GM19025 (cell line): ENCODE measurements at regions not wholly inside any gene's neighbourhood (a gene's known extent, or its start where the extent isn't known, plus 50 kb on each side); places are given as distances from the start of the nearest gene placed in this dataset.
"Not testable (repeated sequence)": the region's sequence is repeated elsewhere in the genome, so short reads cannot be mapped to it uniquely, and the experiment has no call there.

ENCODE experiments used
- ATAC-seq: cut with Tn5 transposase; IDR thresholded peaks from one replicate; pipeline ENCODE4 v1.9.1; 2021; ENCODE audit warnings: mild to moderate bottlenecking, low read depth, moderate library complexity; ENCODE audit not compliant: unreplicated experiment

DNA sequence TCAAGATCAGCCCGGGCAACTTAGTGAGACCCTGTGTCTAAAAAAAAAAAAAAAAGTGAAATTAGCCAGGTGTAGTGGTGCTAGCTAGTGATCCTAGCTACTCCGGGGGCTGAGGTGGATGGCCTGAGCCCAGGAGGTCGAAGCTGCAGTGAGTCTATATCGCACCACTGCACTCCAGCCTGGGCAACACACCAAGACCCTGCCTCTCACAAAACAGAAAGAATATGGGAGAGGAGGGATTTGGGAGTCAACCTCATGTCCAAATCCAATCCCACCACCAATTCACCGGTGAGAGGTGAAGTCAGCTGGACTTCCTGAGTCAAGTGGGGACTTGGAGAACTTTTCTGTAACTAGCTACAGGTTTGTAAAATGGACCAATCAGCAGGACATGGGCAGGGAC is 80.5 kb upstream of the MFGE8 start:
- no peak for ATAC-seq

DNA sequence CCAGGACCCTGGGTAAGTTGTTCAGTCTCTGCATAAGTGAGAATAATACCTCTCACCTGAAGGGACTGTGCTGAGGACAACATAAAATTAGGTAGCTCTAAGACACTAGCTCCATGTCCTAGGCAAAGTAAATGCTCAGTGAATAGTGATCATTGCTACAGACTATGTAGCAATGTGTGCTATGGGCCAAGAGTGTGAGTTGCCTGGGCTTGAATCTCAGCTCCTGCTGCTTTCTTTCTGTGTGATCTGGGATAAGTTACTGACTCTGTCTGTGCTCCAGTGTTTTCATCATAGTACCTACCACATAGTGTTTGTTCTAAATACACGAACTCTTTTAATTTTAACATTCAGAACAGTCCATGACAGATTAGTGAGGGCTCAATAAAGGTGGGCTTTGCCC is 81.1 kb upstream of the MFGE8 start:
- no peak for ATAC-seq

DNA sequence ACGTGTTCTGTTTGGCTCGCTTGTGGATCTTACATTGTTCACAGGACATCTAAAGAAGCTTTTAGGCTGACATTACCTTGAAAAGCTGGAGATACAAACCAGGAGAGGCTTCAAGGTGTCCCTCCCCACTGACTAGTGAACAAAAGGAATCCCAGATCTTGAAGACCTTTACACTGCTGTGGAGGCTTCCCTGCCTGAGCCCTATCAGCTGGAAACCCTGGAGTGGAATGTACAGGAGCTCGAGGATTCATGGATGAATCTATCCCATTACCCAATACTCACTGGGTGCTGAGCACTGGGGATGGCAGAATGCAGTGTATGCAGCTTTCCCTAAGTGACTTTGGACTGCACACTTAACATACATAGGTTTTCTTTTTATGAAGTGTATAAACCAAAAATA is 82.3 kb upstream of the MFGE8 start:
- ATAC-seq, result no peak

GRCh38 chr15:88997531-88997930 is 84.4 kb upstream of the MFGE8 start:
- ATAC-seq, result no peak

DNA sequence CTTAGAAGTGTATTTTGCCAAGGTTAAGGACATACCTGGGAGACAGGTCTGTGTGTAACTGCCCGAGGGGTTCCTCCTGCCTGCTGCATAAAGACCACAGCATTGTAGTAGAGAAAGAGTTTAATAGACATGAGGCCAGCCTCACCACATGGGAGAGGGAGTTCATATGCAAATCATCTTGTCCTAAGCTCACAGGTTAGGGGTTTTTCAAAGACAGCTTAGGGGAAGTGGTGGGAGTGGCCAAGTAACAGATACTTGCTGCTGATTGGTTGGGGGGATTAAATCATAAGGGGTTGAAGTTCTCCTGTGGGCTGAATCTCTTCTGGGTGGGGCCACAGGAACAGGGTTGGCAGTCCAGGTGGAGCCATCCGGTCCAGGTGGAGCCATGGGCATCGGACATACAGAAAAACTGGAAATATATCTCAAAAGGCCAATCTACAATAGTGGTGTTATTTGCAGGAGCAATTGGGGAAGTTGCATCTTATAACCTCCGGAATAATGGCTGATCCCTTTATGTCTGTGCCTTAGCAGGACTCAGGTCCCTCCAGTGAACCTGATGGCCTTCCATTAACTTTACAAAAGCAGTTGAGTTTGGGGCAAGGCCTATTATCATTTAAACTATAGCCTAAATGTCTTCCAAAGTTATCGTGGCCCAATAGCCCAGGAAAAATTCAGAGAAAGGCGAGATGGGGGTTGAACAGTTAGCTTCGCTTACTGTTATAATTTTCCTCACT is 86.0 kb upstream of the MFGE8 start:
- ATAC-seq, result no peak

GRCh38 chr15:89001708-89002275 is 86.5 kb upstream of the ABHD2 start:
- ATAC-seq, result not testable (repeated sequence)

DNA sequence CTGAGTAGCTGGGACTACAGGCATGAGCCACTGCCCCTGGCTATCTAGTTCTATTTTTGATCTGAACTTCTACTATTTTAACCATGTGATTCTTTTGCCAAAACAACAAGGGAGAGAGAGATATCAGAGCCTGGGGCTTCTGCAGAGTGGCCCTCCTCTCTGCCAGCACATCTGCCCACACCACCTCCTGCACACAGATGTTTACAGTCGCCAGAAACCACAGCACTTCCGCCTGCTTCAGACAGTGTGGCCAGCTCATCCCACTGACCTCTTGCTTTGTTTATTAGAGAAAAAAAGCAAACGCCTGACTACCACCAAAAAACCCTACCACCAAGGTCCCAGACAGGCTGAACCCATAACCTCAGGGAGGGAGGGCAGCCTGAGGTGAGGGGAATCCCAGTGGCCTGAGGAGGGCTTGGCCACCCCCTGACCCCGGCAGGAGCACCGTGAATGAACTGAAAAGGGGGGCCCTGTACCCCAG is 85.9 kb upstream of the ABHD2 start:
- peak; percentile 94 for ATAC-seq

GRCh38 chr15:89002830-89003229 is 85.4 kb upstream of the ABHD2 start:
- no peak for ATAC-seq

GRCh38 chr15:89003865-89004725 is 84.2 kb upstream of the ABHD2 start:
- no peak for ATAC-seq

DNA sequence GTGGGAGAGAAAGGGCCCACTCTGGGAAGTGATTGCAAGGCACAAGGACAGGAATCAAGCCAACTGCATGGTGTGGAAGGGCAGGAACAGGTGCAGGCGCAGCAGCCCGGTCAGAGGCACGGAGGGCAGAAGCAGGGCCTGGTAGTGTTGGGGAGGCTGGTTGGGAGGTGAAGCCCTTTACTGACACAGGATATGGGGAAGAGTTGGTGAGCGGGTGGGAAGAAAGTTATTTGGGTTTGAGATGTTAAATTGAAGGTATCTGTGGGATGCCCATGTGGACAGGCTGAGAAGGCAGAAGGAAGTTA is 83.6 kb upstream of the ABHD2 start:
- ATAC-seq, result no peak

GRCh38 chr15:89007527-89007926 is 80.7 kb upstream of the ABHD2 start:
- not testable (repeated sequence) for ATAC-seq

- ATAC-seq, result no peak
Measured at GRCh38 chr15:89007989-89008388, 80.3 kb upstream of the ABHD2 start.

DNA sequence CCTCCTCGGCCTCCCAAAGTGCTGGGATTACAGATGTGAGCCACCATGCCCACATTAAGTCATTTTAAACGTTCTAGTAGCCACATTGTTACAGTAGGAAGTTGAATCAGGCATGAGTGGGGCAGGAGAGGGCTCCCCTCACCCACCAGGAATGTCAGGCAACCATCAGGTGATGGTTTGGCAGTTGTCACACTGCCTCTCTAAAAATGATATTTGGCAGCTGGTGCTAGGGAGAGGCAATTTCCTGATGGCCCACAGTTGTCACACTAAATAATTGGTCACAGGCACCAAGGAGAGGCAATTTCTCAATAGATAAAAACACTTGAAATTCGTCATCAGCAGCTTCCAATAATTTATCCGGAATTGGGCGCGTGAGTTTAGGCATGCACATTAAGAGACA is 79.2 kb upstream of the ABHD2 start:
- ATAC-seq, result no peak

DNA sequence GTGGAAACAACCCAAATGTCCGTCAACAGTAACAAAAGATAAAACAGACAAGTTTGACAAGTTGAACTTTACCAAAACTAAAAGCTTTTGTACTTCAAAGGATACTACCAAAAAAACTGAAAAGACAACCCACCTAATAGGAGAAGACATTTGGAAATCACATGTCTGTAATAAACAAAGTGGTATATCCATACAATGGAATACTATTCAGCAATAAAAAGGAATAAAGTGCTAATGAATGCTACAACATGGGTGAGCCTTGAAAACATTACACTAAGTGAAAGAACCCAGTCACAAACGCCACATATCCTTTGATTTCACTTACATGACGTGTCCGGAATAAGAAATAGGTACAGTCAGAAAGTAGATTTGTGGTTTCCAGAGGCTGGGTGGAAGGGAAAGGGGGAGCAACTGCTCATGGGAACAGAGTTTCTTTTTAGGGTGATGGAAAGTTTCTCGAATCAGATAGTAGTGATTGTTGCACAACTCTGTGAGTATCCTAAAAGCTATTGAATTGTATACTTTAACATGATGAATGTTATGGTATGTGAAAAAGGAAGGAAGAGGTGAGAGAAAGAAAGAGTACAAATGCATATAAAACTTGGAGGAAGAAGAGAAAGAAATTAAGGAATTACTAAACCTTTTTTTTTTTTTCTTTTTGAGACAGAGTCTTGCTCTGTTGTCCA is 72.7 kb upstream of the ABHD2 start:
- ATAC-seq, result no peak

DNA sequence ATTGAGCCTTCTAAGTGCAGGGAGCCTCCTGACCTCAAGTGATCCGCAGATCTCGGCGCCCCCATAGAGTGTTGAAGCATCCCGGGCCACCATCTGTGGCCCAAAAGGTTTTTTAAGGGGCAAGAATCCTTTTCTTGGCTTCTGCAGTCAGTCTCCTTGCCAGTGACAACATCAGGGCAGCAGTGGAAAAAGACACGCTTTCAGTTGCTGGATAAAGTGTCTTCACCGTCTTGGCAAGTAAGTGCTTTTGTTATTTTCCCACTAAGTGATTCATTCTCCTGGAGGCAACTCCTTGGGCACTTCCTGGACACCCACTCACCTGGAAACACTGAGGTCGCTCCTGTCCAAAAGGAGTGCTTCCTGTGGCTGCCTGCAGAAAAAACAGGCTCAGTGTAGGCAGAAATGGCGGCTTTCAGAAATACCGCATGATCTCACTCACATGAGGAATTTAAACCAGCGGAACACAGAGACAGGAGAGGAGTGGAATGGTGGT is 71.7 kb upstream of the ABHD2 start:
- no peak for ATAC-seq

GRCh38 chr15:89017370-89018066 is 70.7 kb upstream of the ABHD2 start:
- ATAC-seq, result peak; percentile 53

GRCh38 chr15:89018207-89018606 is 70.0 kb upstream of the ABHD2 start:
- no peak for ATAC-seq

DNA sequence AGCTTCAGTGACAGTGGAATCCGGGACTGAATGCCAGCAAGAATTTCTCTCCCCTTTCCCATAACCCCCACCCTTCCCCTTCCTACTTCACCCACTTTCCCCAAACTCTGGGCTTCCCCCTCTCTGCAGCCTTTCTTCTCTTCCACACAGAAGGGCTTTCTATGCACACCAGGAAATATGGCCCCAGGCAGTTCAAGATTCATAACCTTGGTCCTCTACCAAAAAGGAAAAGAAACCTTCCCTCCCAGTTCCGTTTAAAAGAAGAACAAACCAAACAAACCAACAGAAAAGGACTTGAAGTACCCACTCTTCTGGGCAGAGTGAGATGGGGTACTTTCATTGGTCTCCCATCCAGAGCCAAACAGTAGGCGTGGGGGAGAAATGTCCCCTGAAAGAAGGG is 68.8 kb upstream of the ABHD2 start:
- ATAC-seq, result no peak

DNA sequence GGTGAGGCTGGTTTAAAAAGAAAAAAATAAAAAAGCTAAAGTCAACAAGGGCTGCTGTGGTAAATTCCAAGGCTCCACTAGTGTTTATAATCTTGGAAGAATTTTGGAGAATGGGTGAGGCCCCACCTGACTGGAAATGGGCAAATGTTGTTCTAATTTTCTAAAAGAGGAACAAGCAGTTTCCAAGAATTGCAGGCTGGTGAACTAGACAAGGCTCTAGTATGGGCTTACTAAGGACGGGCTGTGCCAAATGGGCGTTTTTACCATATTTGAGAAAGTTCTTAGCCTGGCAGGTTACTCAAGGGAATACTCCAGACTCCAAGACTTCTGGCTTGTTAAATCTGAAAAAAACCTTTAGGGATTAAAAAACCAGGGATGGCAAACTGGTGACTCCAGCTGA is 67.0 kb upstream of the ABHD2 start:
- ATAC-seq, result no peak

- not testable (repeated sequence) for ATAC-seq
Measured at GRCh38 chr15:89021886-89022285, 66.4 kb upstream of the ABHD2 start.
